Upper lobe of left lung (tissue), 6 donors: ENCODE measurements at regions not wholly inside any gene's neighbourhood (a gene's known extent, or its start where the extent isn't known, plus 50 kb on each side); places are given as distances from the start of the nearest gene placed in this dataset.

Source experiments
- ATAC-seq, 2 donors: fragments of 200-7000 bp; cut with Tn5 transposase; one replicate each; pipeline ENCODE4 v1.9.1; 2022; ENCODE audit warnings: mild to moderate bottlenecking in 2 of 2, moderate library complexity in 2 of 2; ENCODE audit not compliant: low FRiP score in 2 of 2
- DNase-seq, 2 donors: peaks; one replicate each; pipeline ENCODE4 v3.0.0-alpha.2; 2019 to 2020
- H3K27ac ChIP-seq, 4 donors: fragments of 200-600 bp; sonication (generic); one replicate each; pipeline ENCODE4 v1.5.1; 2016 to 2019
- H3K27me3 ChIP-seq, 4 donors: fragments of 200-600 bp; sonication (generic); one replicate each; pipeline ENCODE4 v1.5.1; 2017 to 2019
- H3K36me3 ChIP-seq, 4 donors: fragments of 200-600 bp; sonication (generic); one replicate each; pipeline ENCODE4 v1.5.1; 2016 to 2019
- H3K4me1 ChIP-seq, 4 donors: fragments of 200-600 bp; sonication (generic); one replicate each; pipeline ENCODE4 v1.5.1; 2018 to 2019
- H3K4me3 ChIP-seq, 4 donors: fragments of 200-600 bp; sonication (generic); one replicate each; pipeline ENCODE4 v1.5.1; 2017 to 2019; ENCODE audit warnings: mild to moderate bottlenecking in 2 of 4, moderate library complexity in 1 of 4
- H3K9me3 ChIP-seq, 4 donors: fragments of 200-600 bp; sonication (generic); one replicate each; pipeline ENCODE4 v1.5.1; 2018 to 2019
- EP300 ChIP-seq, 4 donors: sonication (generic); formaldehyde crosslinking; IDR thresholded peaks; one replicate each; pipeline ENCODE4 v1.5.1; 2017; ENCODE audit warnings: antibody characterized with exemption in 4 of 4, control low read depth in 2 of 4
- POLR2A ChIP-seq, 4 donors: fragments of 450-650 bp; IDR thresholded peaks; one replicate each; pipeline ENCODE4 v1.5.1; 2016 to 2017; ENCODE audit warnings: antibody characterized with exemption in 4 of 4, mild to moderate bottlenecking in 2 of 4
- POLR2AphosphoS5 ChIP-seq, 2 donors: sonication (generic); formaldehyde crosslinking; IDR thresholded peaks; one replicate each; pipeline ENCODE4 v1.5.1; 2017; ENCODE audit warnings: antibody characterized with exemption in 2 of 2
- WGBS, 2 donors: methylation state at CpG; one replicate each; pipeline ENCODE4 v1.1.5; 2017 to 2018; 5-methylcytosine and 5-hydroxymethylcytosine counted together
- TF ChIP-seq, protein P1 (sequence below), 6 experiments: fragments of 450-650 bp in 4 of 6; fragments of 200-600 bp in 2 of 6; sonication (generic) in 2 of 6; IDR thresholded peaks; one replicate each; pipeline ENCODE4 v1.5.1; 2016 to 2019; ENCODE audit warnings: antibody characterized with exemption in 6 of 6
- donor health status: DM: no; HTN: no; CAD: no; lungs with moderate emphysema.
- donor health status: DM: no; HTN: yes; CAD: no; lungs with severe emphysema.

DNA sequence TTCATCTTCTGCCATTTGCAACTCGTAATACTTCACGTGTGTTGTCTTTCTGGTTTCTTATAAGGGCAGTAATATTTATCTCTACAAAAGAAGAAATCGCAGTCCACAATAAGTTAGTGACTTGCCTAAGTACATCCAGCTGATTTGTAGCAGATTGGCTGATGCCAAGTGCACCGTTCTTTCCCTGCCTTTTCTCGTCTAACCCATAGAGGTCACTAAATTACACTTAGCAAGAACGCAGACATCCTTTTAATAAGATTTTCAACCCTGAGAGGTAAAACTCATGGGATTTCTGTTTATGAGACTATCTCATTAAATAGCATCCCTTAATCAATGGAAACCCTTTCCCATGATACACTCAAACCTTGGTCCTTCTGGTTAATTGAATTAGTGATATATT lies 408.6 kb upstream of the ACTRT1 start:
- no peak for ATAC-seq
- TF ChIP-seq EP300 (IDR thresholded peaks at IDR 0.05) (no peak), POLR2A (IDR thresholded peaks at IDR 0.05) (no peak), POLR2AphosphoS5 (IDR thresholded peaks at IDR 0.05) (no peak)
- TF ChIP-seq, protein P1, sequence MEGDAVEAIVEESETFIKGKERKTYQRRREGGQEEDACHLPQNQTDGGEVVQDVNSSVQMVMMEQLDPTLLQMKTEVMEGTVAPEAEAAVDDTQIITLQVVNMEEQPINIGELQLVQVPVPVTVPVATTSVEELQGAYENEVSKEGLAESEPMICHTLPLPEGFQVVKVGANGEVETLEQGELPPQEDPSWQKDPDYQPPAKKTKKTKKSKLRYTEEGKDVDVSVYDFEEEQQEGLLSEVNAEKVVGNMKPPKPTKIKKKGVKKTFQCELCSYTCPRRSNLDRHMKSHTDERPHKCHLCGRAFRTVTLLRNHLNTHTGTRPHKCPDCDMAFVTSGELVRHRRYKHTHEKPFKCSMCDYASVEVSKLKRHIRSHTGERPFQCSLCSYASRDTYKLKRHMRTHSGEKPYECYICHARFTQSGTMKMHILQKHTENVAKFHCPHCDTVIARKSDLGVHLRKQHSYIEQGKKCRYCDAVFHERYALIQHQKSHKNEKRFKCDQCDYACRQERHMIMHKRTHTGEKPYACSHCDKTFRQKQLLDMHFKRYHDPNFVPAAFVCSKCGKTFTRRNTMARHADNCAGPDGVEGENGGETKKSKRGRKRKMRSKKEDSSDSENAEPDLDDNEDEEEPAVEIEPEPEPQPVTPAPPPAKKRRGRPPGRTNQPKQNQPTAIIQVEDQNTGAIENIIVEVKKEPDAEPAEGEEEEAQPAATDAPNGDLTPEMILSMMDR (IDR thresholded peaks at IDR 0.05): no peak
- Histone ChIP-seq H3K4me1 (no peaks in the 10 kb centered on the region), H3K27ac (no peak overlapping the region), H3K9me3 (no peaks in the 10 kb centered on the region), H3K36me3 (no peaks in the 10 kb centered on the region), H3K27me3 (no peaks in the 10 kb centered on the region), H3K4me3 (no peak overlapping the region)
- no peak for DNase-seq
- 46 to 50% methylated on average over 6 of the region's 6 CpGs for WGBS, 2 donors

DNA sequence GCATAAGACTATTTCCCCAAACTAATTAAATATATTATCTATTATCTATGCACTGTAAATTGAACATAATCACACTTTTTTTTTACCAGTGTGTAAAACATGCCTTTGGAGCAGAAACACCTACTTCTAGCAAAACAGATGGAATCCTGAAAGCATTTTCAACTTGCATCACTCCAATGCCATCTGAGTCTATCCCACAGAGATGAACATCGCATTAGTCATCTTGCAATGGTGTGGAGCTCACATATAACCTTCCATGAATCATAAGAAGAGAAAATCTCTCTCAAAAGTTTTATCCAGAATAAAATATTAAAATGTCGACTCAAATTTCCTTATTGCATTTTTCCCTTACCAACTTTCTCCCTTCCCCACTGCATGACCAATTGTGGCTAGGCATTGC lies 406.7 kb upstream of the ACTRT1 start:
- TF ChIP-seq EP300 (IDR thresholded peaks at IDR 0.05): no peak
- no peak for TF ChIP-seq POLR2AphosphoS5 (IDR thresholded peaks at IDR 0.05)
- TF ChIP-seq, protein P1 (IDR thresholded peaks at IDR 0.05): no peak
- TF ChIP-seq POLR2A (IDR thresholded peaks at IDR 0.05): no peak
- no peak overlapping the region for H3K27ac ChIP-seq
- DNase-seq: no peak
- H3K36me3 ChIP-seq: no peaks in the 10 kb centered on the region
- H3K27me3 ChIP-seq: no peaks in the 10 kb centered on the region
- H3K4me3 ChIP-seq: no peak overlapping the region
- H3K4me1 ChIP-seq: no peaks in the 10 kb centered on the region
- H3K9me3 ChIP-seq: peaks cover 0 to 3% (median 0%) of the 10 kb centered on the region in 4 donors
- no peak for ATAC-seq
- WGBS, 2 donors: 81 to 84% methylated on average over 2 of the region's 2 CpGs

DNA sequence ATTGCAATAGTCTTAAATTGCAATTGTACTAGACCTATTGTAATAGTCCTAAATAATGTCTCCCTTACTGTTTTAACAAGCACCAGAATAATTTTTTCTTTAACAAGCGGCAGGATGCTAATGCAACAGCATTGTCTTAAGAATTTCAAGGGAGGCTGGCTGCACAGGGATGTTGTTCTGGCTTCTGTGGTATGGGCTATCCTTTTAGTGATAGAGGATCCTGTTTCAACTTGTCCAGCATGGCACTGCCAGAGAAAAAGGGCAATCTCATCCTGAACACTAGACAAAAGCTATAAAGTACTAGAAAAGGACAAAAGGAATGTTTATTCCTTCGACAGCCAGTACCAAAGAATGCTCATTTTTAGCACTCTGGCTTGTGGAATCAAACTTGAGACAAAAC lies 405.5 kb upstream of the ACTRT1 start:
- ATAC-seq (no peak), DNase-seq (no peak)
- TF ChIP-seq POLR2AphosphoS5 (IDR thresholded peaks at IDR 0.05) (no peak), POLR2A (IDR thresholded peaks at IDR 0.05) (no peak), EP300 (IDR thresholded peaks at IDR 0.05) (no peak)
- TF ChIP-seq, protein P1 (IDR thresholded peaks at IDR 0.05): no peak
- 72 to 90% methylated on average over 2 of the region's 2 CpGs for WGBS, 2 donors
- no peak overlapping the region for H3K27ac ChIP-seq
- H3K4me3 ChIP-seq: no peak overlapping the region
- H3K4me1 ChIP-seq: no peaks in the 10 kb centered on the region
- peaks cover 0 to 3% (median 0%) of the 10 kb centered on the region in 4 donors for H3K9me3 ChIP-seq
- H3K36me3 ChIP-seq: no peaks in the 10 kb centered on the region
- no peaks in the 10 kb centered on the region for H3K27me3 ChIP-seq

DNA sequence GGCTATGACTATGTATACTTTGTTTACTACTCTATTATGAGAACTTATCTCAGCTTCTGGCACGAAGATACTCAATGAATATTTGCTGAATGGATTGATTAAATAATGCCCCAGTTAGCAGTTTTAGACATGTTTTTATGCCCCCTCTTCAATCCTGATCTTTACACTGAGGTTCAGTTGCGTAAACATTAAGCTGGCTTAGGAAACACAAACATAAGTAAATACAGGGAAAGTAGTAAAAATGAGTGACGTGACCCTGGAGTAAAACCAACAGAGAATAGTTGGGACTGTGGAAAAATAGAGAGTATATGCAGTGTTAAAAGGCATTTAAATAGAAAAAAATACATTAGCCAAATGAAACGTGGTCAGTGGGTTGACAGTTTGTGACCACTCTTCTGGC lies 387.0 kb upstream of the ACTRT1 start:
- H3K4me3 ChIP-seq: no peak overlapping the region
- no peak for ATAC-seq
- no peaks in the 10 kb centered on the region for H3K27me3 ChIP-seq
- no peaks in the 10 kb centered on the region for H3K36me3 ChIP-seq
- no peaks in the 10 kb centered on the region for H3K9me3 ChIP-seq
- no peak overlapping the region for H3K27ac ChIP-seq
- no peaks in the 10 kb centered on the region for H3K4me1 ChIP-seq
- WGBS, 2 donors: 40 to 64% methylated on average over 4 of the region's 4 CpGs
- TF ChIP-seq EP300 (IDR thresholded peaks at IDR 0.05): no peak
- TF ChIP-seq, protein P1 (IDR thresholded peaks at IDR 0.05): no peak
- TF ChIP-seq POLR2AphosphoS5 (IDR thresholded peaks at IDR 0.05): no peak
- TF ChIP-seq POLR2A (IDR thresholded peaks at IDR 0.05): no peak
- DNase-seq: no peak

DNA sequence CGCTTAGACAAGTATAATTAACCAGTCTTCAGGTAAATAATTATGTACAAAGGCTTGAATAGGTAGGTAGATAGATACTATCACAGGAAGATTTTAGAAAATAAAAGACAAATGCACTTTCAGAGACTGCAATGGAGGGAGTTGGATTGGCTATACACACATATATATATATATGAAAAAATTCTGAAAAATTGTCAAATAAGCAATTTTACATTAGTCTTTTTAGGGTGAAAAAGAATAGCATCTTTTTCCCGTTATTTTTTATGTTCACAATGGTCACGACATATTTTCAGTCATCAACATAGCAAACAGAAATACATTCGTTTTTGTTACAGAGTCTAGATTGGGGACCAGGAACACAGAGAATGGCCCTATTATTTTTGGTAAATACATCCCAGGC lies 385.9 kb upstream of the ACTRT1 start:
- H3K36me3 ChIP-seq: no peaks in the 10 kb centered on the region
- no peak overlapping the region for H3K4me3 ChIP-seq
- no peak overlapping the region for H3K27ac ChIP-seq
- no peaks in the 10 kb centered on the region for H3K9me3 ChIP-seq
- ATAC-seq (no peak), DNase-seq (no peak)
- H3K4me1 ChIP-seq: no peaks in the 10 kb centered on the region
- TF ChIP-seq, protein P1 (IDR thresholded peaks at IDR 0.05): no peak
- TF ChIP-seq POLR2A (IDR thresholded peaks at IDR 0.05) (no peak), POLR2AphosphoS5 (IDR thresholded peaks at IDR 0.05) (no peak), EP300 (IDR thresholded peaks at IDR 0.05) (no peak)
- WGBS, 2 donors: 58 to 77% methylated on average over 4 of the region's 4 CpGs
- H3K27me3 ChIP-seq: no peaks in the 10 kb centered on the region
